NCI-H2196 treated with DMSO at 0.1 percent for 48 hours (cell line): ENCODE measurements at regions not wholly inside any gene's neighbourhood (a gene's known extent, or its start where the extent isn't known, plus 50 kb on each side); places are given as distances from the start of the nearest gene placed in this dataset.

ENCODE experiments used
- DNase-seq: peaks from one replicate; lab custom pipeline; 2025; ENCODE audit not compliant: unreplicated experiment; lab: John Stamatoyannopoulos, UW

- DNase-seq = no peak
Measured at GRCh38 chr10:33819206-33819605, 484.7 kb upstream of the NRP1 start.

GRCh38 chr10:33818343-33818742 is 483.9 kb upstream of the NRP1 start:
- DNase-seq = no peak

GRCh38 chr10:33817605-33818004 is 483.1 kb upstream of the NRP1 start:
- no peak for DNase-seq

GRCh38 chr10:33815776-33816175 is 481.3 kb upstream of the NRP1 start:
- no peak for DNase-seq

GRCh38 chr10:33813871-33814270 is 479.4 kb upstream of the NRP1 start:
- no peak for DNase-seq

GRCh38 chr10:33813415-33813814 is 478.9 kb upstream of the NRP1 start:
- no peak for DNase-seq

GRCh38 chr10:33812586-33812985 is 478.1 kb upstream of the NRP1 start:
- DNase-seq = no peak

- no peak for DNase-seq
Measured at GRCh38 chr10:33810986-33811385, 476.5 kb upstream of the NRP1 start.

GRCh38 chr10:33809732-33810131 is 475.3 kb upstream of the NRP1 start:
- DNase-seq = no peak

GRCh38 chr10:33808475-33808874 is 474.0 kb upstream of the NRP1 start:
- DNase-seq = no peak

GRCh38 chr10:33807531-33808359 is 473.3 kb upstream of the NRP1 start:
- no peak for DNase-seq

- DNase-seq = no peak
Measured at GRCh38 chr10:33805831-33806230, 471.4 kb upstream of the NRP1 start.

GRCh38 chr10:33804584-33804983 is 470.1 kb upstream of the NRP1 start:
- no peak for DNase-seq

GRCh38 chr10:33803248-33803647 is 468.8 kb upstream of the NRP1 start:
- DNase-seq = no peak

GRCh38 chr10:33802566-33802965 is 468.1 kb upstream of the NRP1 start:
- no peak for DNase-seq

GRCh38 chr10:33801705-33802104 is 467.2 kb upstream of the NRP1 start:
- no peak for DNase-seq

- DNase-seq = no peak
Measured at GRCh38 chr10:33800986-33801385, 466.5 kb upstream of the NRP1 start.

- no peak for DNase-seq
Measured at GRCh38 chr10:33800545-33800944, 466.1 kb upstream of the NRP1 start.

GRCh38 chr10:33799944-33800323 is 465.5 kb upstream of the NRP1 start:
- no peak for DNase-seq

- no peak for DNase-seq
Measured at GRCh38 chr10:33799281-33799943, 464.9 kb upstream of the NRP1 start.

- no peak for DNase-seq
Measured at GRCh38 chr10:33798754-33799153, 464.3 kb upstream of the NRP1 start.

- DNase-seq = no peak
Measured at GRCh38 chr10:33796680-33797079, 462.2 kb upstream of the NRP1 start.

- no peak for DNase-seq
Measured at GRCh38 chr10:33795529-33795928, 461.1 kb upstream of the NRP1 start.
